ENCODE measurements at regions not wholly inside any gene's neighbourhood (a gene's known extent, or its start where the extent isn't known, plus 50 kb on each side); places are given as distances from the start of the nearest gene placed in this dataset.

- no peak overlapping the region for H3K4me2 ChIP-seq (ENCODE audit: insufficient read depth, low read length)
- no peak for FAIRE-seq
- dilution Hi-C loops (cut with MboI; ENCODE audit: extremely low pct_ligation_motif_present, low sequenced_read_pairs) (no loop called here), intact Hi-C loops (cut with micrococcal nuclease) (no loop called here)
- no peaks in the 10 kb centered on the region for H3K27me3 ChIP-seq (ENCODE audit: control insufficient read depth in 2 of 2, insufficient read depth in 2 of 2, low read length in 2 of 2)
- H4K20me1 ChIP-seq (replicated peaks; ENCODE audit: control insufficient read depth, extremely low read depth, insufficient read depth, low read length): no peaks in the 10 kb centered on the region
- H3K27ac ChIP-seq (ENCODE audit: insufficient read depth, low read depth, low read length): no peak overlapping the region
- BruUV-seq (replicated peaks): no TSS peak
- no peak overlapping the region for H3K9ac ChIP-seq (replicated peaks; ENCODE audit: extremely low read depth, insufficient read depth, low read length)
- no peaks in the 10 kb centered on the region for H3K4me1 ChIP-seq (ENCODE audit: control insufficient read depth, extremely low read depth, insufficient read depth, low read length)
- TF ChIP-seq POLR2AphosphoS5 (IDR thresholded peaks at IDR 0.05; ENCODE audit: insufficient read depth, low read depth, low read length) (no peak), JUN (IDR thresholded peaks at IDR 0.05; ENCODE audit: borderline replicate concordance, insufficient read depth, insufficient read length, low read depth) (no peak)
- no peak overlapping the region for H2AFZ ChIP-seq (ENCODE audit: low read depth, low read length)
- H3K79me2 ChIP-seq (ENCODE audit: control insufficient read depth, insufficient read depth, low read length): no peaks in the 10 kb centered on the region
- no peak overlapping the region for H3K4me3 ChIP-seq (replicated peaks in 1 of 3; ENCODE audit: insufficient read depth in 1 of 3, low read depth in 1 of 3, low read length in 3 of 3)
- POLR2A ChIA-PET: no interaction called here
- DNase-seq (ENCODE audit: low read depth, low spot score): no peak
- H3K9me1 ChIP-seq (replicated peaks; ENCODE audit: control insufficient read depth, extremely low read depth, insufficient read depth, low read length): no peaks in the 10 kb centered on the region
- H3K9me3 ChIP-seq (replicated peaks; ENCODE audit: control insufficient read depth, insufficient read depth, low read length): no peaks in the 10 kb centered on the region
- H3K36me3 ChIP-seq (ENCODE audit: control insufficient read depth in 2 of 2, extremely low read depth in 1 of 2, insufficient read depth in 2 of 2, low read length in 2 of 2): no peaks in the 10 kb centered on the region
- CTCF ChIA-PET: no interaction called here
Observed at GRCh38 chr5:4007001-4007400, 411.4 kb downstream of the IRX1 start.

GRCh38 chr5:4011943-4012342 is 416.3 kb downstream of the IRX1 start:
- H3K4me1 ChIP-seq (ENCODE audit: control insufficient read depth, extremely low read depth, insufficient read depth, low read length): no peaks in the 10 kb centered on the region
- H3K27ac ChIP-seq (ENCODE audit: insufficient read depth, low read depth, low read length): no peak overlapping the region
- no peak overlapping the region for H3K4me2 ChIP-seq (ENCODE audit: insufficient read depth, low read length)
- TF ChIP-seq POLR2AphosphoS5 (IDR thresholded peaks at IDR 0.05; ENCODE audit: insufficient read depth, low read depth, low read length) (no peak), JUN (IDR thresholded peaks at IDR 0.05; ENCODE audit: borderline replicate concordance, insufficient read depth, insufficient read length, low read depth) (no peak), EZH2 (IDR thresholded peaks at IDR 0.05; ENCODE audit: borderline replicate concordance, low read depth, low read length, severe bottlenecking) (no peak), POLR2A (IDR thresholded peaks at IDR 0.05; ENCODE audit: low read depth, low read length) (no peak), MYC (IDR thresholded peaks at IDR 0.05; ENCODE audit: low read depth, low read length) (no peak), GATA2 (IDR thresholded peaks at IDR 0.05; ENCODE audit: insufficient read depth, insufficient read length, low read depth, low read length) (no peak), FOS (IDR thresholded peaks at IDR 0.05; ENCODE audit: borderline replicate concordance, insufficient read depth, low read length) (no peak)
- TF ChIP-seq, protein P1, sequence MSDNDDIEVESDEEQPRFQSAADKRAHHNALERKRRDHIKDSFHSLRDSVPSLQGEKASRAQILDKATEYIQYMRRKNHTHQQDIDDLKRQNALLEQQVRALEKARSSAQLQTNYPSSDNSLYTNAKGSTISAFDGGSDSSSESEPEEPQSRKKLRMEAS (IDR thresholded peaks at IDR 0.05; ENCODE audit: insufficient read depth, insufficient read length): no peak
- TF ChIP-seq, protein P2, sequence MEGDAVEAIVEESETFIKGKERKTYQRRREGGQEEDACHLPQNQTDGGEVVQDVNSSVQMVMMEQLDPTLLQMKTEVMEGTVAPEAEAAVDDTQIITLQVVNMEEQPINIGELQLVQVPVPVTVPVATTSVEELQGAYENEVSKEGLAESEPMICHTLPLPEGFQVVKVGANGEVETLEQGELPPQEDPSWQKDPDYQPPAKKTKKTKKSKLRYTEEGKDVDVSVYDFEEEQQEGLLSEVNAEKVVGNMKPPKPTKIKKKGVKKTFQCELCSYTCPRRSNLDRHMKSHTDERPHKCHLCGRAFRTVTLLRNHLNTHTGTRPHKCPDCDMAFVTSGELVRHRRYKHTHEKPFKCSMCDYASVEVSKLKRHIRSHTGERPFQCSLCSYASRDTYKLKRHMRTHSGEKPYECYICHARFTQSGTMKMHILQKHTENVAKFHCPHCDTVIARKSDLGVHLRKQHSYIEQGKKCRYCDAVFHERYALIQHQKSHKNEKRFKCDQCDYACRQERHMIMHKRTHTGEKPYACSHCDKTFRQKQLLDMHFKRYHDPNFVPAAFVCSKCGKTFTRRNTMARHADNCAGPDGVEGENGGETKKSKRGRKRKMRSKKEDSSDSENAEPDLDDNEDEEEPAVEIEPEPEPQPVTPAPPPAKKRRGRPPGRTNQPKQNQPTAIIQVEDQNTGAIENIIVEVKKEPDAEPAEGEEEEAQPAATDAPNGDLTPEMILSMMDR (IDR thresholded peaks at IDR 0.05; ENCODE audit: extremely low read depth in 1 of 2, insufficient read depth in 1 of 2, low read depth in 1 of 2, low read length in 2 of 2): no peak
- CTCF ChIA-PET: no interaction called here
- H2AFZ ChIP-seq (ENCODE audit: low read depth, low read length): no peak overlapping the region
- dilution Hi-C loops (cut with MboI; ENCODE audit: extremely low pct_ligation_motif_present, low sequenced_read_pairs) (no loop called here), intact Hi-C loops (cut with micrococcal nuclease) (no loop called here)
- BruUV-seq (replicated peaks): no TSS peak
- H3K27me3 ChIP-seq (ENCODE audit: control insufficient read depth in 2 of 2, insufficient read depth in 2 of 2, low read length in 2 of 2): no peaks in the 10 kb centered on the region
- no peaks in the 10 kb centered on the region for H3K79me2 ChIP-seq (ENCODE audit: control insufficient read depth, insufficient read depth, low read length)
- no peak overlapping the region for H3K9ac ChIP-seq (replicated peaks; ENCODE audit: extremely low read depth, insufficient read depth, low read length)
- H4K20me1 ChIP-seq (replicated peaks; ENCODE audit: control insufficient read depth, extremely low read depth, insufficient read depth, low read length): no peaks in the 10 kb centered on the region
- POLR2A ChIA-PET: no interaction called here
- H3K36me3 ChIP-seq (ENCODE audit: control insufficient read depth in 2 of 2, extremely low read depth in 1 of 2, insufficient read depth in 2 of 2, low read length in 2 of 2): no peaks in the 10 kb centered on the region
- FAIRE-seq: no peak
- H3K9me1 ChIP-seq (replicated peaks; ENCODE audit: control insufficient read depth, extremely low read depth, insufficient read depth, low read length): no peaks in the 10 kb centered on the region
- no peak for DNase-seq (ENCODE audit: low read depth, low spot score)
- H3K4me3 ChIP-seq (replicated peaks in 1 of 3; ENCODE audit: insufficient read depth in 1 of 3, low read depth in 1 of 3, low read length in 3 of 3): no peak overlapping the region
- H3K9me3 ChIP-seq (replicated peaks; ENCODE audit: control insufficient read depth, insufficient read depth, low read length): no peaks in the 10 kb centered on the region
